GM23338 (cell line): ENCODE measurements at regions not wholly inside any gene's neighbourhood (a gene's known extent, or its start where the extent isn't known, plus 50 kb on each side); places are given as distances from the start of the nearest gene placed in this dataset.

Source experiments
- ATAC-seq: fragments of 200-7000 bp; cut with Tn5 transposase; 3 replicates; pipeline ENCODE4 v1.9.1; 2020
- DNase-seq: peaks from one replicate; pipeline ENCODE4 v3.0.0-alpha.2; 2015; ENCODE audit warnings: low spot score
- H2AFZ ChIP-seq: fragments of 200-600 bp; sonication (generic); 2 replicates; pipeline ENCODE4 v1.8.0; 2016; ENCODE audit warnings: antibody characterized with exemption, mild to moderate bottlenecking, moderate library complexity
- H3F3A ChIP-seq: fragments of 200-600 bp; sonication (generic); replicated peaks from 2 replicates; pipeline ENCODE4 v1.8.0; 2017; ENCODE audit warnings: antibody characterized with exemption, mixed run types, low read depth
- H3K27ac ChIP-seq: fragments of 200-600 bp; sonication (generic); 2 replicates; pipeline ENCODE4 v1.6.1; 2016; ENCODE audit warnings: low read depth
- H3K27me3 ChIP-seq: fragments of 200-600 bp; sonication (generic); 2 replicates; pipeline ENCODE4 v1.8.0; 2016; ENCODE audit warnings: mild to moderate bottlenecking, mixed run types, moderate library complexity; ENCODE audit not compliant: insufficient read depth
- H3K36me3 ChIP-seq: fragments of 200-600 bp; sonication (generic); 2 replicates; pipeline ENCODE4 v1.8.0; 2016; ENCODE audit warnings: mild to moderate bottlenecking; ENCODE audit not compliant: insufficient read depth
- H3K4me1 ChIP-seq: fragments of 200-600 bp; sonication (generic); 2 replicates; pipeline ENCODE4 v1.8.0; 2016; ENCODE audit warnings: mild to moderate bottlenecking, moderate library complexity; ENCODE audit not compliant: insufficient read depth
- H3K4me2 ChIP-seq: fragments of 200-600 bp; sonication (generic); 2 replicates; pipeline ENCODE4 v1.7.1; 2017; ENCODE audit warnings: mixed run types
- H3K4me3 ChIP-seq: fragments of 200-600 bp; sonication (generic); 2 replicates; pipeline ENCODE4 v1.6.1; 2016; ENCODE audit warnings: mixed run types
- H3K79me2 ChIP-seq: fragments of 200-600 bp; sonication (generic); replicated peaks from 2 replicates; pipeline ENCODE4 v1.8.0; 2017; ENCODE audit warnings: mild to moderate bottlenecking; ENCODE audit not compliant: insufficient read depth
- H3K9me2 ChIP-seq: fragments of 200-600 bp; sonication (generic); 2 replicates; pipeline ENCODE4 v1.8.0; 2017; ENCODE audit not compliant: insufficient read depth
- H4K20me1 ChIP-seq: fragments of 200-600 bp; sonication (generic); replicated peaks from 2 replicates; pipeline ENCODE4 v1.8.0; 2017; ENCODE audit warnings: mild to moderate bottlenecking; ENCODE audit not compliant: insufficient read depth
- H3K27ac Mint-ChIP-seq: 2 replicates; pipeline ENCODE4 v1.8.0; 2020; ENCODE audit warnings: inconsistent platforms, mild to moderate bottlenecking, moderate library complexity, mixed read lengths
- H3K27me3 Mint-ChIP-seq: 3 replicates; pipeline ENCODE4 v1.8.0; 2022; ENCODE audit warnings: low read depth, mild to moderate bottlenecking, moderate library complexity, mixed read lengths, inconsistent platforms; ENCODE audit not compliant: insufficient read depth, poor library complexity
- H3K36me3 Mint-ChIP-seq: 3 replicates; pipeline ENCODE4 v1.8.0; 2021; ENCODE audit warnings: low read depth, mild to moderate bottlenecking, inconsistent platforms, moderate library complexity, mixed read lengths
- H3K4me1 Mint-ChIP-seq: 3 replicates; pipeline ENCODE4 v1.8.0; 2020; ENCODE audit warnings: mild to moderate bottlenecking, inconsistent platforms, mixed read lengths
- H3K4me3 Mint-ChIP-seq: 3 replicates; pipeline ENCODE4 v1.8.0; 2021; ENCODE audit warnings: moderate library complexity, mild to moderate bottlenecking, inconsistent platforms, mixed read lengths
- H3K9me3 Mint-ChIP-seq: 3 replicates; pipeline ENCODE4 v1.8.0; 2020; ENCODE audit warnings: moderate library complexity, mild to moderate bottlenecking, inconsistent platforms, mixed read lengths
- CREB1 ChIP-seq: fragments of 250-450 bp; sonication (Bioruptor Pico); IDR thresholded peaks from 2 replicates; pipeline ENCODE4 v1.5.0; 2020; ENCODE audit warnings: low read depth, mild to moderate bottlenecking, moderate library complexity
- EZH2phosphoT487 ChIP-seq: fragments of 200-600 bp; sonication (generic); IDR thresholded peaks from one replicate; pipeline ENCODE4 v1.8.1; 2018; ENCODE audit warnings: antibody characterized with exemption; ENCODE audit not compliant: unreplicated experiment
- NANOG ChIP-seq: IDR thresholded peaks from 2 replicates; pipeline ENCODE4 v1.6.1; 2016; ENCODE audit warnings: antibody characterized with exemption, borderline replicate concordance
- POLR2AphosphoS5 ChIP-seq: IDR thresholded peaks from 2 replicates; pipeline ENCODE4 v1.6.1; 2016; ENCODE audit warnings: antibody characterized with exemption, low read depth
- REST ChIP-seq: IDR thresholded peaks from one replicate; pipeline ENCODE4 v1.6.1; 2018; ENCODE audit warnings: antibody characterized with exemption; ENCODE audit not compliant: unreplicated experiment
- STAT1 ChIP-seq: IDR thresholded peaks from one replicate; pipeline ENCODE4 v1.6.1; 2016; ENCODE audit warnings: antibody characterized with exemption; ENCODE audit not compliant: unreplicated experiment
- ZNF114 ChIP-seq: fragments of 250-450 bp; sonication (Bioruptor Pico); IDR thresholded peaks from 2 replicates; pipeline ENCODE4 v1.5.0; 2020; ENCODE audit warnings: mild to moderate bottlenecking, moderate library complexity
- ZNF331 ChIP-seq: fragments of 250-450 bp; sonication (Bioruptor Pico); IDR thresholded peaks from 2 replicates; pipeline ENCODE4 v1.5.0; 2020; ENCODE audit warnings: low read depth, mild to moderate bottlenecking, moderate library complexity
- TF ChIP-seq, protein P1 (sequence below): IDR thresholded peaks from 2 replicates; pipeline ENCODE4 v1.6.1; 2016; ENCODE audit warnings: antibody characterized with exemption

DNA sequence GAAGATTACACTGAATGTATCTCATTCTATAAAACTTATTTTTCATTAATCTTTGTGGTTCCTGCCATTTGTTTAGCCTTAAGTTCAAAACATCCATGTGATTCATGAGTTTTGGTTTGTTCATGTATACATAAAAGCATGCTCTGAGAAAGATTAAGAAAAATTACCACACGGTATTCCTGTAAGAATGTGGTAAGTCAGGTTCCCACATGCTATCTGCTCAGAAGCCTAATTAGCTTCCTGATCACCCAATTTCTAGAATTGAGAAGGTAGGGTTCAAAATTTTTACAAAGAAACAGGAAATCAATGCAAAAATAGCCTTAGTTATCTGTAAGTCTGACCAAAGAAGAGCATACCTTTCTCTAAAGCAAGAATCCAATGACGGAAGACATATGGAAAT, 241.6 kb upstream of the VRK2 start:
- H2AFZ ChIP-seq: no peak overlapping the region
- no peaks in the 10 kb centered on the region for H3F3A ChIP-seq
- H3K79me2 ChIP-seq: no peaks in the 10 kb centered on the region
- DNase-seq (no peak), ATAC-seq (no peak)
- no peaks in the 10 kb centered on the region for H4K20me1 ChIP-seq
- H3K4me2 ChIP-seq: no peak overlapping the region
- Mint-ChIP-seq H3K36me3 (no peaks in the 10 kb centered on the region), H3K9me3 (no peaks in the 10 kb centered on the region; the same call in 2 of the 3 replicates), H3K4me3 (no peak overlapping the region), H3K27me3 (no peaks in the 10 kb centered on the region), H3K4me1 (no peaks in the 10 kb centered on the region), H3K27ac (no peak overlapping the region)
- no peaks in the 10 kb centered on the region for H3K36me3 ChIP-seq
- H3K9me2 ChIP-seq: no peaks in the 10 kb centered on the region
- H3K4me1 ChIP-seq: no peaks in the 10 kb centered on the region
- H3K27me3 ChIP-seq: no peaks in the 10 kb centered on the region
- TF ChIP-seq ZNF114 (CRISPR knock-in tag): no peak
- no peak for TF ChIP-seq EZH2phosphoT487
- no peak for TF ChIP-seq NANOG
- TF ChIP-seq, protein P1, sequence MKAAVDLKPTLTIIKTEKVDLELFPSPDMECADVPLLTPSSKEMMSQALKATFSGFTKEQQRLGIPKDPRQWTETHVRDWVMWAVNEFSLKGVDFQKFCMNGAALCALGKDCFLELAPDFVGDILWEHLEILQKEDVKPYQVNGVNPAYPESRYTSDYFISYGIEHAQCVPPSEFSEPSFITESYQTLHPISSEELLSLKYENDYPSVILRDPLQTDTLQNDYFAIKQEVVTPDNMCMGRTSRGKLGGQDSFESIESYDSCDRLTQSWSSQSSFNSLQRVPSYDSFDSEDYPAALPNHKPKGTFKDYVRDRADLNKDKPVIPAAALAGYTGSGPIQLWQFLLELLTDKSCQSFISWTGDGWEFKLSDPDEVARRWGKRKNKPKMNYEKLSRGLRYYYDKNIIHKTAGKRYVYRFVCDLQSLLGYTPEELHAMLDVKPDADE: no peak
- H3K4me3 ChIP-seq: no peak overlapping the region
- H3K27ac ChIP-seq: no peak overlapping the region

DNA sequence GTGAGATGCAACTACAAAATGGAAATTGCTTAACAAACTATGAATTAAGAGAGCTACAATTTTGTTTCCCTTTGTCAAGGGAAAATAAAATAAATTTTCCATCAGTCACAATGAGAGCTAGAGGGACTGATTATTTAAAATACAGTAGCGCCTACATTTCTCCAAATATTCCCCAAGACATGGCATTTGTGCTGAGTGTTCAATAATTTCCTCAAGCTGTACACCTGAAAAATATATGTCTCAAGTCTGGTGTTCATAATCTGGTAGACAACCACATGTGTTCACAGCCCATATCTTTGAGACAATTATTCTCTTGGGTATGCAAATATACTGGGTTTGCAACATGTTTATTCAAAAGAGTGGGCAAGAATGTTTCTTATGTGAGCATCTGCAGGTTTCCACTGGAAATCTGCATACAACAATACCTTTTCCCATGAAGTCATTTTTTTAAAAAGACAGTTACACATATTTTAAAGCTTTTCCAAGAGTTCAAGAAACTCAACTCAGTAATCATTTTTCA, 240.1 kb upstream of the VRK2 start:
- H3K36me3 ChIP-seq: no peaks in the 10 kb centered on the region
- Mint-ChIP-seq H3K36me3 (no peaks in the 10 kb centered on the region), H3K4me3 (no peak overlapping the region), H3K4me1 (no peaks in the 10 kb centered on the region), H3K9me3 (no peaks in the 10 kb centered on the region; the same call in 2 of the 3 replicates), H3K27me3 (no peaks in the 10 kb centered on the region), H3K27ac (no peak overlapping the region)
- no peak overlapping the region for H2AFZ ChIP-seq
- no peak overlapping the region for H3K4me3 ChIP-seq
- H3K4me2 ChIP-seq: no peak overlapping the region
- no peaks in the 10 kb centered on the region for H3F3A ChIP-seq
- no peaks in the 10 kb centered on the region for H3K4me1 ChIP-seq
- no peaks in the 10 kb centered on the region for H4K20me1 ChIP-seq
- DNase-seq (no peak), ATAC-seq (no peak)
- no peak overlapping the region for H3K27ac ChIP-seq
- no peaks in the 10 kb centered on the region for H3K27me3 ChIP-seq
- no peaks in the 10 kb centered on the region for H3K9me2 ChIP-seq
- no peaks in the 10 kb centered on the region for H3K79me2 ChIP-seq
- TF ChIP-seq REST (no peak), ZNF114 (CRISPR knock-in tag) (no peak), ZNF331 (CRISPR knock-in tag) (no peak), CREB1 (CRISPR knock-in tag) (no peak), POLR2AphosphoS5 (no peak), STAT1 (no peak)
